RPMI7951 (cell line): ENCODE measurements at regions not wholly inside any gene's neighbourhood (a gene's known extent, or its start where the extent isn't known, plus 50 kb on each side); places are given as distances from the start of the nearest gene placed in this dataset.

Source experiments
- DNase-seq: peaks from one replicate; pipeline ENCODE4 v3.0.0-alpha.2; 2012; ENCODE audit warnings: low read depth

DNA sequence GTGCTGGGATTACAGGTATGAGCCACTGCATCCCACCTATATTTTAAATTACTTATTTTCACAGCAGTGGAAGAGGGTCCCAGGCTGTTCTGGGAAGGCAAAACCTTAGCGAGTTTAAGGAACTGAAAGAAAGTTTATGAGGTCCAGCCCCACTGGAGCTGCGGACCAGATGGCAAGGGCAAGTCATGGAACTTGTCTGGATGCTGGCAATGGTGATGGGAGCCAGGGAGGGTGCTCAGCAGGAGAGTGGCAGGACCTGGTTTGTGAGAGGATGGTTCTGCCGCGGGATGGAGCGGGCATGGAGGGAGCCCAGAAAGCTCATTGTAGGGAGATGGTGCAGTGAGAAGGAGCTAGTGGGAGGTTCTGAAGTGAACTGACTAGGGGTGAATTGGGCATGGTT lies 50.6 kb upstream of the SLC45A1 start:
- DNase-seq = no peak

DNA sequence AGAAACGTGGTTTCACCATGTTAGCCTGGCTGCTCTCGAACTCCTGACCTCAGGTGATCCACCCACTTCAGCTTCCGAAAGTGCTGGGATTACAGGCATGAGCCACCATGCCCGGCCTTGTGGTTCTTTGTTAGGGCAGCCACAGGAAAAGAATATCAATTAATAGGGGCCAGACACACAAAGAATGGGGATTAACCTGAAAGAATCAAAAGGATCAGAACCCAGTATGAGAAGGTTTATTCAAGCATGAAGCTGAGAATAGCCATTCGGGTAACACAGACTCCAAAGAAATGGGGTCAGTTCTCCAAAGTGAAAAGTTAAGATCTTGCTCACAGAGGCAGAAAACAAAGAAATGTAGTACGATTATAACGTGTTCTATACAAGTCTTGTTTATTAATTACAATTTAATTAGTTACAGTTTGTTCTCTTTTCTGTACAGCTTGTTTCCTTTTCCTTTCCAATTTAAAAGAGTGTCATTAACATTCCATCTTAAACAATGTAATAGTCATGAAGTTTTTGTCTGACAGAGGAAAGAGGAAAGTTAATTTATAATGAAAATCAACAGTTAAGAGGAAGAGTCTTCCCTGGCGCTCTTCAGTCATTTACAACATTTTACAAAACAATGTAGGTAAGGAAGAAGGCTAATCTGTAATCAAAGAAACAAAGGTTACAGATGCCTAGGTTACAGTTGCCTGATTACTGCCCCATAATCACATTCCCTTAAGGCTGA lies 51.3 kb upstream of the SLC45A1 start:
- no peak for DNase-seq

DNA sequence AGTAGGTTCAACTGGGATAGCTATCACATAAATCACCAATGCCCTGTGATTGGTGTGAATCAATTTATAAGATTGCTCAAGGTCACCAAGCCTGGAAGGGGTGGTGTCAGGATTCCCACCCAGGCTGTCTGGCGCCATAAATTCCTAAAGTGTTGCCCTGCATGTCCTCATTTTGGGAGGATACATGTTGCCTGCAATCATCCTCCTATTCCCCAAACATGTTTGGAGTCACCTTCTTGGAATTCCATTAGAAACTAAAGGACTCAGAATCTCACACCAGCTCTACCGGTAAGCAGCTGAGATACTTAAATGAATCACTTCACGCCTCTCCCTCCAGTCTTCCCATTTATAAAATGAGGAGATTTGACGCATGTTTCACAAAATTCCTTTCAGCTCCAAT lies 54.1 kb upstream of the SLC45A1 start:
- DNase-seq = no peak

DNA sequence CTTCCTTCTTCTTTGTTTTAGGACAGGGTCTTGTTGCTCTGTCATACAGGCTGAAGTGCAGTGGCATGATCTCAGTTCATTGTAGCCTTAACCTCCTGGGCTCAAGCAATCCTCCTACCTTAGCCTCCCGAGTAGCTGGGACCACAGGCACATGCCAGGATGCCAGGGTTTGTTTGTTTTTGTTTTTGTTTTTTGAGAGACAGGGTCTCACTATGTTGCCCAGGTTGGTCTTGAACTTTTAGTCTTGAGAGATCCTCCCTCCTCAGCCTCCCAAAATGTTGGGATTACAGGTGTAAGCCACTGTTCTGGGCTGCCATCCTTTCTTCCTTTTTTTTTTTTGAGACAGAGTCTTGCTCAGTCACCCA lies 56.5 kb upstream of the SLC45A1 start:
- no peak for DNase-seq

DNA sequence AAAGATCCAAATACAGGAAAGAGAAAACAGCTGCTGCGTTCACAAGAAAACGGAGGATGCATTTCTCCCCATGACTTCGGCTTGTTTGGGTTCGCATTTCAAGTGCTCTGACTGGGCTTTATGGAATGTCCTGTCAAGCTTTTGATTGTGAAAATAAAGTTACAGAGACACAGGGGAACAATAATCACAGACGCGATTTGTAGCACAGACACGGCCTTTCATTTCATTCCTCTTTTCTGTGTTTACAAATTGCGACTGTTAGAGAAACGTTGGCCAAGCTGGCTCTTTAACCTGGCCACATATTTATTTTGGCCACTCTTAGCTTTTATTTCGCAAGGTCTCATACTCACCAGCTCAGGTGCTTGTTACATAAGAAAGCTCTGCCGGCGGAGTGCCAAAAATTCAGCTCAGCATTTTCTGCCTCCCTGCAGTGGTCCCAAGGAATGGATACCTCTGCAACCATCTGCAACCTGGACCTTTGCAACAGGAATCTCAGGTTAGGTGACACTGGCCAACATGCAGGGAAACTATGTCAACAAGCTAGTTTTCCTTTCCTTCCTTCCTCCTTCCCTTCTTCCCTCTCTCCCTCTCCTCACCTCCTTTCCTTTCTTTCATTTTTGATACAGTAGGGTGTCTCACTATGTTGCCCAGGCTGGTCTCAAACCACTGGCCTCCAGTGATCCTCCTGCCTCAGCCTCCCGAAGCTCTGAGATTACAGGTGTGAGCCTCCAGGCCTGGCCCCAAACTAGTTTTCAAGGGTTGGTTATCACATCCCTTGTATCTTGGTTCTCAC lies 58.2 kb upstream of the SLC45A1 start:
- peak; percentile 67 for DNase-seq

DNA sequence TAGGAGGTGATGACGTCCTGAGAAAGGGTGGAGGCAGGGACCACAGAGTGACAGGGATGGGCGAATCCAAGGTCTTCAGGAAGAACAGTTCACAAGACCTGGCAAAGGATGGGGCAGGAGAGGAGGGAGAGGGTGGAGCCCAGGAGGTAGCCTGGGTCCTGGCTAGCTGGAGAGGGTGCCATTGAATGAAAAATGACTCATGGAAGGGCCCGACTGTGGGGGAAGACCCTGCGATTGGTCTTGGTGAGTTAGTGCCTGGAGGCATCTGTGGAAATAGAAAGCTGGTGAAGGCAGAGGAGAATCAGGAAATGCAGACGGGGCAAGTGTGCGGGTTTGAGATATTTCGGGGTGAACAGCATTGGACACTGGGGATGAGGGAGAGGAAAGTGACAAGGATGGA lies 60.3 kb upstream of the SLC45A1 start:
- DNase-seq = peak; percentile 87

DNA sequence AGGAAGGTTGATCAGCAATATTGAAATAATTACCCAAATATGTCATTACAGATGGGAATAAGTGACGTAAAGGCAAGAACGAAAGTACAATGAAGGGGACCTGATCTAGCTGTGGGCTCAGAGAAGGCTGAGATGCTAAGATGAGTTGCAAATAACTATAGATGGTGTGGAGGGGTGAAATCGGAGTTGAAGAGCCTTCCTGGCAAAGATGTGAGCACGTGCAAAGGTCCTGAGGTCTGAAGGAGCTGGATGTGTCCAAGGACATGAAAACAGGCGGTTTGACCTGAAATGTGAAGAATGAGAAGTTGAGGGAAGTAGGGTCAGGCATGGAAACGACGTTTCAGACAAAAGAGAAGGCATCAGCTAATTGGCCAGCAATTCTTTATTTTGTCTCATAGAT lies 61.6 kb upstream of the SLC45A1 start:
- DNase-seq = no peak

DNA sequence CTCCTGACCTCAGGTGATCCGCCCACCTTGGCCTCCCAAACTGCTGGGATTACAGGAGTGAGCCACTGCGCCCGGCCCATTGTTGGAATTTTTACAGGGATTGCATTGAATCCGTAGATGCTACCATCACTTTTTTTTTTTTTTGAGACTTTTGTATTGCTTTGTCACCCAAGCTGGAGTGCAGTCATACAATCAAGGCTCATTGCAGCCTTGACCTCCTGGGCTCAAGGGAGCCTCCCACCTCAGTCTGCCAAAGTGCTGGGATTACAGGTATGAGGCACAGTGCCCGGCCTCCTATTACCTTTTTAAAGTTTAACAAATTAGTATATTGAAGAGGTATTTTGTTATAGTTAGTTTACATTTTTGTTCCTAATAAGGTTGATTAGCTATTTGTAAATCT lies 62.2 kb upstream of the SLC45A1 start:
- no peak for DNase-seq

DNA sequence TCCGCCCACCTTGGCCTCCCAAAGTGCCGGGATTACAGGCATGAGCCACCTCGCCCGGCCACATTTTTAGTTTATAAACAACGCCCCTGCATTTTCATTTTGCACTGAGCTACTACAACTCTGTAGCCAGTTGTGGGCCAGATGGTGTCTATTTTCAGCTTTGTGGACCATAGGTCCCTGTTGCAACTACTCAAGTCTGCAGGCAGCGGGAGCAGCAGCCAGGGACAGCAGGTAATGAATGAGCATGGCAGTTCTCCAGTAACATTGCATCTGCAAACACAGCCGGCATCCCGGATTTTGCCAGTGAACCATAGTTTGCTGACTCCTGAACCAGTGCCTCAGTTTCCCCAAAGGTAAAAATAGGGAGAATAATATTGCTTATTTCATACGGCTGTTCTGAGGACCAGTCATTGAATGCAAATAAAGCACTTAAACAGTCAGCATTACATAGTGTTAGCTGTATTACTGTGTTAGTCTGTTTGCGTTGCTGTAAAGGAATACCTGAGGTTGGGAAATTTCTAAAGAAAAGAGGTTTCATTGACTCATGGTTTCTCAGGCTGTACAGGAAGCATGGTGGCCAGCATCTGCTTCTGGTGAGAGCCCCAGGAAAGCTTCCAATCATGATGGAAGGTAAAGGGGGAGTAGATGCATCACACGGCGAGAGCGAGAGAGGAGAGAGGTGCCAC lies 65.5 kb upstream of the SLC45A1 start:
- DNase-seq = no peak

DNA sequence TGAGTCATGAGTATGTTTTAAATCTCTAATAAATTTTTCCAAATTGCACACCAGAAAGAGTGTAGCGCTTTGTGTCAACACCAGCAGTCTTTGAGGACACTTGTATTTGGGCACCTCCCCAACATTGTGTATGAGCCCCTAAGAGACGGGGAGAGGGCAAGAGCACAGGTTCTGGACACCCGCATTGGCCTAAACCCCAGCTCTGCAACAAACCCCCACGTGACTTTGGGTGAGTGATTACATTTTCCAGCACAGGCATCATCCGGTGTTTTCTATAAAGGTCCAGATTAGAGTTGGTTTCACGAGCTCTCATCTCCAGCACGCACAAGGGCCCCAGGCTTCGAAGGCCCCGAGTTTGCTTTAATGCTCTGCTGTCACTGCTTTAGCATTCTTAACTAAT lies 66.3 kb upstream of the SLC45A1 start:
- no peak for DNase-seq

DNA sequence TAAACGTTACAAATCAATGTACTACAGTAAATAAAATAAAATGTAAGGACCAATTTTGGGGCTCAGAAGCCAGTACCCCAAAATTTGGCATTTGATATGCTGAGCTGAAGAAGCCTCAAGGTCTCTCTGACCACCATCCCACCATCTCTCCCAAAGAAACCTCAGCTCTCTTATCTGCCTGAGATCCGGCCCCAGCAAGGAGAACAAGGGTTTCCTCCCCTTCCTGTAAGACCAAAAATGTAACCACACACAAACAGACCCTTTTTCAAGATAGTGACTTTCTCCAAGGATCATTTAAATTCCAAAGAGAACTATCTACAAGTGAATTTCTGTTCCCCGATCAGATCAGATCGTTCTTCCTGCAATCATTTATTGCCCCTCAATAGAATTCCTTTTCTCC lies 68.1 kb upstream of the SLC45A1 start:
- DNase-seq = no peak

DNA sequence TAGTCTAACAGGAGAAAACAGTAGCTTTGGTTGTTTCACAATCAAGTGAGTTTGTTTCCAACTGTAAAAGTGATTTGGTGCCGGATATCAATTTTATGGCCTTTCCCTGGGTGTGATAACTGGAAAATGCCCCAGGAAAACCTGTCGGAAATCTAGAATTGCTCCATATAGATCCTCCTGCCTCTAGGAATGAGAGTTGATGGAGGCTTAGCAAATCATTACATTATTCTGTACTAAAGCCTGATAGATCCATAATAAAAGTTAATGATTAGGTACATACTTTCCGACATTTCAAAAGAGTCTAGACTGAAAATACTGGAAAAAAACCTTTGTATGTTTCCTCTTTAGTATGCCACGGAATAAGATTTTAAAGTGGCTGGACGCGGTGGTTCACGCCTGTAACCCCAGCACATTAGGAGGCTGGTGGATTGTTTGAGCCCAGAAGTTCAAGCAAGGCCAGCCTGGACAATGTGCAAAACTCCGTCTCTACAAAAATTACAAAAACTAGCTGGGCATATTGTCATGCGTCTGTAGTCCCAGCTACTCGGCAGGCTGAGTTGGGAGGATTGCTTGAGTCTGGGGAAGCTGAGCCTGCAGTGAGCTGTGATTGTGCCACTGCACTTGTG lies 70.0 kb upstream of the SLC45A1 start:
- no peak for DNase-seq

DNA sequence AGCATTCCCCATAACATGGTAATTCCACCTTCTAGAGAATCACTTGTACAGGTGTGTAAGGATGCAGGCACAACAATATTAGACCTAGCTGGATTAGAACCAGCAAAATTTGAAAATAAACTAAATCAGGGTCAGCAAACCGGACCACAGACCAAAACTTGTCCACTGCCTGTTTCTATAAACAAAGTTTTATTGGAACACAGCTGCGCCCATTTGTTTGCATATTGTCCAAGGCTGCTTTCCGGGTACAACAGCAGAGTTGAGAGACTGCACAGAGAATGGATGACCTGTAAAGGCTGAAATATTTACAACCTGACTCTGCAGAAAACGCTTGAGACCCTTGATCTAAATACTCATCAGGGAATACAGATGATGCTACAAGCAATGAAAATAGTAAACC lies 73.6 kb upstream of the SLC45A1 start:
- no peak for DNase-seq

DNA sequence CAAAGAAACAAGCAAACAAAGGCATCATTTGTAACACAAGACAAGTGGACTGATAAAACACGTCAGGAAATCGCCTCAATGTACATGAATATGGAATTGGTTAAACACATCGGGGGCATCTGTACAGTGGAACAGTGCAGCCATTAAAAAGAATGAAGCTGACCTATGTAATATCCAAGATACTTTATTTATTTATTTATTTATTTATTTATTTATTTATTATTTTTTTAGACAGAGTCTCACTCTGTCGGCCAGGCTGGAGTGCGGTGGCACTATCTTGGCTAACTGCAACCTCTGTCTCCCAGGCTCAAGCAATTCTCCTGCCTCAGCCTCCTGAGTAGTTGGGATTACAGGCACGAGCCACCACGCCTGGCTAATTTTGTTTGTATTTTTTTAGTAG lies 75.4 kb upstream of the SLC45A1 start:
- DNase-seq = no peak

DNA sequence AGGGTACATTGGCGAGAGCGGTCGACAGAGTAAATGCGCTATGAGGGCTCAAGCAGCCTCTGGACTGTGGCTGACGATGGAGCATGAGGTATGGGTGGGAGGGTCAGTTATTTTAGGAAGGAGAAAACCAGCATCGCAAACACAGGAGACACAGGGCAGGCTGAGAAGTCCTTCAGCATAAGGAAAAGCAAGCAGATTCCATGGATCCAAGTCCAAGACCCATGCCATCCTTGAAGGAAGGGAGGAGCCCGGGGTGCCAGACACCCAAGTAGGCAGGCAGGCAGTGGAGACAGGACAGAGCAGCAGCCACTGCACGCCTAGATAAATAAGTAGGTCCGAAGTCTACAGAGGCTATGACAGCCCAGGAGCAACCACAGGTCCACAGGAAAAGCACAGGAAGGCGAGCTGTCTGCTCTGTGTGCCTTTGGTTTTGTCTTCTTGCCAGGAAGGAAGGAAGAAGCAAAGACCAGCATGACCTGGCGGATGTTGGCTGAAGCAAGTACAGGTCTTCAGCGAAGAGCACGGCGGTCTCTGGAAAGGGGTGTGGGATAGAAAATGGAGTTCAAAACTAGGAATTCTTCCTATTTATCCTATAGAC lies 76.4 kb upstream of the SLC45A1 start:
- peak; percentile 28 for DNase-seq

DNA sequence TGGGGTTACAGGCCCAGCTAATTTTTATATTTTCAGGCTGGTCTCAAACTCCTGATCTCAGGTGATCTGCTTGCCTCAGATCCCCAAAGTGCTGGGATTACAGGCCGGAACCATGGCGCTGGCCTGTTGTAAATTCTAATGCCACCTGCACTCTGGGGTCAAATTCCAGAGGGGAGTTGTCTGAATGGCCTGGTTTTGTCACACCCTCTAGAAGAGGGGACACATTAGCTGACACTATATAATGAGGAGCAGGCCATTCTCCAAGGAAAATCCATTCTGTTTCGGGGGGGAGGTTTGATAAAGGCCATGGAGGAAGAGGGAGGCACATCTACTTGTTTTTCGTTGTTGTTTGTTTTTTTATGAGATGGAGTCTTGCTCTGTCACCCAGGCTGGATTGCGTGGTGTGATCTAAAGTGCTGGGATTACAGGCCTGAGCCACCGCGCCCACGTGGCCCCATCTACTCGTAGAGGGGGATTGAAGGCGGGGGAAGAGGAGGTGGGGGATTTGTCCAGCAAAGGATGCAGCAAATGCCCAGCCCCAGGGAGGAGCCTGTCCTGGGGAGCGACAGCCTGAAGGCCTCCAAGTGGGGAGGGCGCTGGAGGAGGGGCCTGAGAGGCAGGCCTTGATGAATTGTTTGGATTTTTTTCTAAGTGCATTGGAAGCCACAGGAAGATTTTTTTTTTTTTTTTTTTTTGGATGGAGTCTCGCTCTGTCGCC lies 78.4 kb upstream of the SLC45A1 start:
- DNase-seq = no peak

DNA sequence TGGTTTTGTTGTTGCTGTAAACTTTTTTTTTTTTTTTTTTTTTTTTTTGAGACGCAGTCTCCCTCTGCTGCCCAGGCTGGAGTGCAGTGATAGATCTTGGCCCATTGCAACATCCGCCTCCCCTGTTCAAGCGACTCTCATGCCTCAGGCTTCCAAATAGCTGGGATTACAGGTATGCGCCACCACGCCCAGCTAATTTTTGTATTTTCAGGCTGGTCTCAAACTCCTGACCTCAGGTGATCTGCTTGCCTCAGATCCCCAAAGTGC lies 78.9 kb upstream of the SLC45A1 start:
- peak; percentile 63 for DNase-seq

DNA sequence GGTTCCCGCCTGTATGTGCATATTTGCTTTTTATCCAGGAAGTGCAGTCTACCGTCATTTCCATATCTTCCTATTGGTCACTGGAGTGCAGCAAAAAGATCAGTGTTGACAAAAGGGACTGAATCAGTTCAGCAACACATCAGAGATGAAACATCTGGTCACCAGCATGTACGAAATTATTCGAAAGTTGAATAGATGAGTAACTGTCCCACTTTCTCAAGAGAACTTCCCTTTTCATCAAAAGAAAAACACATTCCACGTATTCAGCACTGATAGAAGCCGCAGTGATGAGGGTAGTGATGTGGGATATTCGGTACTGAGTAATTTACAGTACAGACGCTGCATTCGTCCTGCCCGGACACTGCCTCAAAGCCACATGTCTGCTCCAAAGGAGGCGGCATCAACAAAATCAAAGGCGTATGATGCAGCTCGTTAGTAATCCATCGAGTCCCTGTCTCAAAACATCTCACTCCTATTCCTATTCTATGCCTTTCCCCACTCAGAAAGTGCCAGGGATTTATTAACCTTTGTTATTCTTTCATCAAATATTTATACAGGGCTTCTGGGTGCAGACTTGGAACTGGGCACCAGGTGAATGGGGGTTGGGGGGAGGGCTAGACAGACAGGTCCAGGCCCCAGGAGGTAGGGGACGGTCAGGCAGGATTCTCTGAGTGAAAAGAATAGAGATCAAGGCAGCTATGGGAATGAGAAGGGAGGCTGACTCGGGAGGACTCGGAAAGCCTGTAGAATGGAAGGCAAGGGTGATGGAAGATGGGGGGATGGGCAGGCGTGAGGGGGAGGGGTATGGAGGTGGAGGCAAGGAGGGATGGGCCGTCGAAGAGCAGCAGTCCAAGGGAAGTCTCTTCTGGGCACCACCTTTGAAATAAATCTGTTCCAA lies 79.5 kb upstream of the SLC45A1 start:
- DNase-seq = peak; percentile 93

DNA sequence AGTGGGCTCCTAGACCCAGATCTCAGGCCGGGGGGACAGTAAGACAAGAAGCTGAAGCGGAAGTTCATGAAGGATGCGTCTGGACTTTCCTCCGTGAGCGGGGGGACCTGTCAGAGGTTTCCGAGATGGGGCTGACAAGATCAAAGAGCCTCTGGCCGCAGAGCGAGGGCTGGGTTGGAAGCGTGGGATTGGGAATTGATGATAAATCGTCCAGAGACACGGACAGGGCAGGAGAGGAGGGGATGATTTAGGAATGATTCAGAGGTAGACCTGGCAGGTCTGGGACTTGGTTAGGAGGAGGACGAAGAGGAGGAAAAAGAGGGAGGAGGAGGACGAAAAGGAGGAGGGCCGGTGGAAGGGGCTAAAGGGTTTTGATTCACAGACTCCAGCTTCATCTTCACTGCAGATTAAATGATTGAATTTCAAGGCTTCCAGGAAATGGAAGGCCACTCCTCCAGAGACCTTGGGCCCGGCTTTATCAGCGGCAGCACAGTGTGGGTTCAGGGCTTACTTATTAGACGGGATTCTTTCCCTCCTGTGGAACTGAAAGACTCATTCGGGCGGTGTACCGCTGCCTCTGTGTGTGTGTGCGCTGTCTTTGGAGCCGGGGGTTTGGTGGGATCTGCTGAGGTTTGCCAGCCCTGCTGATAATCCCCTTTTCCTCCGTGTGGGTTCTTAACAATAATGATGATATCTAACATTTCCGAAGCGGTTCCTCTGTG lies 85.7 kb upstream of the SLC45A1 start:
- peak; percentile 49 for DNase-seq

DNA sequence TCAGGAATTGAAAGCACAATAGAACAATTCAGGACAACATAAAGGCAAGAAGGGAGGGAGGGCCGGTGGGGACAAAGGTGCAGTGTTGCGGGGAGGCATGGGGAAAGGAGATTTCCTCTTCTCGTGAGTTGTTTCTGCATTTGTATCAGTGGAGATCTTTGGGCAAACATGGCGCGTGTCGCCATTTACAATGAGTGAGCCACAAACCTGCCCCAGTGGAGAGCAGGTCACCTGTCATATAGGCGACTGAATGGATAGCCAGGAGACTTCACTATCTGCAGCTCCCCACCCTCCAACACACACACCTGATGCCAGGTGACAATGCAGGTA lies 87.7 kb upstream of the SLC45A1 start:
- DNase-seq = no peak
